ENCODE measurements at regions not wholly inside any gene's neighbourhood (a gene's known extent, or its start where the extent isn't known, plus 50 kb on each side); places are given as distances from the start of the nearest gene placed in this dataset.

GRCh38 chr21:35360870-35361570, 311.9 kb upstream of the RUNX1 start:
- no peak for DNase-seq

- no peak for DNase-seq
Measured at GRCh38 chr21:35359076-35359475, 310.0 kb upstream of the RUNX1 start.

- no peak for DNase-seq
Measured at GRCh38 chr21:35358008-35358407, 308.9 kb upstream of the RUNX1 start.

- no peak for DNase-seq
Measured at GRCh38 chr21:35357041-35357780, 308.1 kb upstream of the RUNX1 start.

- no peak for DNase-seq
Measured at GRCh38 chr21:35354078-35354477, 305.0 kb upstream of the RUNX1 start.

- DNase-seq = no peak
Measured at GRCh38 chr21:35352793-35353192, 303.7 kb upstream of the RUNX1 start.

- DNase-seq = no peak
Measured at GRCh38 chr21:35352066-35352770, 303.1 kb upstream of the RUNX1 start.

- no peak for DNase-seq
Measured at GRCh38 chr21:35351434-35351833, 302.3 kb upstream of the RUNX1 start.

- no peak for DNase-seq
Measured at GRCh38 chr21:35350965-35351364, 301.9 kb upstream of the RUNX1 start.

- DNase-seq = no peak
Measured at GRCh38 chr21:35349376-35350080, 300.4 kb upstream of the RUNX1 start.

GRCh38 chr21:35348686-35349085, 299.6 kb upstream of the RUNX1 start:
- no peak for DNase-seq

GRCh38 chr21:35346697-35347096, 297.6 kb upstream of the RUNX1 start:
- DNase-seq = no peak

- DNase-seq = no peak
Measured at GRCh38 chr21:35345954-35346353, 296.9 kb upstream of the RUNX1 start.

GRCh38 chr21:35344582-35344981, 295.5 kb upstream of the RUNX1 start:
- no peak for DNase-seq

GRCh38 chr21:35343046-35343819, 294.1 kb upstream of the RUNX1 start:
- DNase-seq = no peak

- no peak for DNase-seq
Measured at GRCh38 chr21:35342440-35342839, 293.3 kb upstream of the RUNX1 start.

- DNase-seq = no peak
Measured at GRCh38 chr21:35340273-35340672, 291.2 kb upstream of the RUNX1 start.

- DNase-seq = no peak
Measured at GRCh38 chr21:35338881-35339632, 290.0 kb upstream of the RUNX1 start.

GRCh38 chr21:35338281-35338680, 289.2 kb upstream of the RUNX1 start:
- no peak for DNase-seq

GRCh38 chr21:35337573-35337972, 288.5 kb upstream of the RUNX1 start:
- no peak for DNase-seq

GRCh38 chr21:35336534-35336933, 287.4 kb upstream of the RUNX1 start:
- DNase-seq = no peak
